ENCODE measurements at regions not wholly inside any gene's neighbourhood (a gene's known extent, or its start where the extent isn't known, plus 50 kb on each side); places are given as distances from the start of the nearest gene placed in this dataset.

DNA sequence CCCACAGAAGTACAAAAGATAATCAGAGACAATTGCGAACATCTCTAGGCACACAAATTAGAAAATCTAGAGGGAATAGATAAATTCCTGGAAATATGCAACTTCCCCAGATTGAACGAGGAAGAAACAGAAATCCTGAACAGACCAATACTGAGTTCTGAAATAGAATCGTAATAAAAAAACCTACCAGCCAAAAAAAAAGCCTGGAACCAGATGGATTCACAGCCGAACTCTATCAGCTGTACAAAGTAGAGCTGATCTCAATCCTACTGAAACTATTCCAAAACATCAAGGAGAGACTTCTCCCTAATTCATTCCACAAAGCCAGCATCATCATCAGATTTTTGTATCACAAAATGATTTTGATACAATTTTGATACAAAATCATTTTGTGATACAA lies 206.4 kb downstream of the REEP3 start:
- no peaks in the 10 kb centered on the region for H3K4me1 ChIP-seq (ENCODE audit: control insufficient read depth in 1 of 2, insufficient read depth in 2 of 2, low read length in 2 of 2)
- no peak overlapping the region for H3K27ac ChIP-seq (ENCODE audit: low read depth, low read length)
- H3K9me3 ChIP-seq (ENCODE audit: control insufficient read depth in 1 of 2, low read length in 2 of 2): no peaks in the 10 kb centered on the region
- no peak overlapping the region for H3K4me3 ChIP-seq (ENCODE audit: low read depth in 1 of 2, low read length in 2 of 2)
- no peak overlapping the region for H3K9ac ChIP-seq (ENCODE audit: low read depth in 1 of 2, low read length in 2 of 2)
- H3K27me3 ChIP-seq (ENCODE audit: control insufficient read depth in 1 of 2, insufficient read depth in 2 of 2, low read length in 2 of 2): no peaks in the 10 kb centered on the region
- H3K36me3 ChIP-seq (ENCODE audit: control insufficient read depth in 1 of 2, insufficient read depth in 2 of 2, low read length in 2 of 2): no peaks in the 10 kb centered on the region

DNA sequence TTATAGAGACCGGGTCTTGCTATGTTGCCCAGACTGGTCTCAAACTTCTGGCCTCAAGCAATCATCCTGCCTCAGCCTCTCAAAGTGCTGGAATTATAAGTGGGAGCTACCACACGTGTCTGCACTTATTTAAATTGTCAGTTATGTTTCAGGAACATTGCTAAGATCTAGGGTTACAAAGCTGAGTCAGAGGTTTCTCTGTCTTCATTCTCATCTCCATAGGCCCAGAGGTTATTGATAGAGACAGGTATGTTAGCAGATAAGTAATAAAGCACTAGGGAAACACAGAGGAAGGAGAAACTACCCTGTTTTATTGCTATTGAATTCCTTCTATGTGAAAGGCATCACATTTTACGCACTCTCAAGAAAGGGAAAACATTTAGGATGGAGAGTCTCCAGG lies 214.1 kb downstream of the REEP3 start:
- H3K27me3 ChIP-seq (ENCODE audit: control insufficient read depth in 1 of 2, insufficient read depth in 2 of 2, low read length in 2 of 2): no peaks in the 10 kb centered on the region
- H3K27ac ChIP-seq (ENCODE audit: low read depth, low read length): no peak overlapping the region
- no peak overlapping the region for H3K4me3 ChIP-seq (ENCODE audit: low read depth in 1 of 2, low read length in 2 of 2)
- no peaks in the 10 kb centered on the region for H3K9me3 ChIP-seq (ENCODE audit: control insufficient read depth in 1 of 2, low read length in 2 of 2)
- no peak overlapping the region for H3K9ac ChIP-seq (ENCODE audit: low read depth in 1 of 2, low read length in 2 of 2)
- no peaks in the 10 kb centered on the region for H3K4me1 ChIP-seq (ENCODE audit: control insufficient read depth in 1 of 2, insufficient read depth in 2 of 2, low read length in 2 of 2)
- H3K36me3 ChIP-seq (ENCODE audit: control insufficient read depth in 1 of 2, insufficient read depth in 2 of 2, low read length in 2 of 2): no peaks in the 10 kb centered on the region

GRCh38 chr10:63738410-63738809 lies 217.2 kb downstream of the REEP3 start:
- no peaks in the 10 kb centered on the region for H3K27me3 ChIP-seq (ENCODE audit: control insufficient read depth in 1 of 2, insufficient read depth in 2 of 2, low read length in 2 of 2)
- H3K36me3 ChIP-seq (ENCODE audit: control insufficient read depth in 1 of 2, insufficient read depth in 2 of 2, low read length in 2 of 2): no peaks in the 10 kb centered on the region
- no peaks in the 10 kb centered on the region for H3K4me1 ChIP-seq (ENCODE audit: control insufficient read depth in 1 of 2, insufficient read depth in 2 of 2, low read length in 2 of 2)
- H3K9me3 ChIP-seq (ENCODE audit: control insufficient read depth in 1 of 2, low read length in 2 of 2): no peaks in the 10 kb centered on the region
- no peak overlapping the region for H3K27ac ChIP-seq (ENCODE audit: low read depth, low read length)
- H3K9ac ChIP-seq (ENCODE audit: low read depth in 1 of 2, low read length in 2 of 2): no peak overlapping the region
- H3K4me3 ChIP-seq (ENCODE audit: low read depth in 1 of 2, low read length in 2 of 2): no peak overlapping the region

DNA sequence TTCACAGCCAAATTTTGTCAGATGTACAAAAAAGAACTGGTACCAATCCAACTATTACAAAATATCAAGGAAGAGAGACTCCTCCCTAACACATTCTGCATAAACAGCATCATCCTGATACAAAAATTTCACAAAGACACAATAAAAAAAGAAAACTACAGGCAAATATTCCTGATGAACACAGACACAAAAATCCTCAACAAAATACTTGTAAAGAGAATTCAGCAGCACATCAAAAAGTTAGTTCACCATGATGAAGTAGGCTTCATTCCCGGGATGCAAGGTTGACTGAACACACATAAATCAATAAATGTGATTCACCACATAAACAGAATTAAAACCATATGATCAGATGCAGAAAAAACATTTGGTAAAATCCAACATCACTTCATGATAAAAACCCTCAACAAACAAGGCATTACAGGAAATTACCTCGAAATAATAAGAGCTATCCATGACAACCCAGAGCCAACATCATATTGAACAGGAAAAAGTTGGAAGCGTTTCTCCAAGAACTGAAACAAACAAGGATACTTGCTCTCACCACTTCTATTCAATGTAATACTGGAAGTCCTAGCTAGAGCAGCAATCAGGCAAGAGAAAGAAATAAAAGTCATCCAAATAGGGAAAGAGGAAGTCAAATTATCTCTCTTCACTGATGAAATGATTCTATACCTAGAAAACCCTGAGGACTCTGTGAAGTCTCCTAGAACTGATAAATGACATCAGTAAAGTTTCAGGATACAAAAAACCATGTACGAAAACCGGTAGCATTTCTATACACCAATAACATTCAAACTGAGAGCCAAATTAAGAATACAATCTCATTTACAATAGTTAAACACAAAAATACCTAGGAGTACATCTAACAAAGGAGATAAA lies 223.1 kb downstream of the REEP3 start:
- Histone ChIP-seq H3K27me3 (ENCODE audit: control insufficient read depth in 1 of 2, insufficient read depth in 2 of 2, low read length in 2 of 2) (no peaks in the 10 kb centered on the region), H3K9ac (ENCODE audit: low read depth in 1 of 2, low read length in 2 of 2) (no peak overlapping the region), H3K4me3 (ENCODE audit: low read depth in 1 of 2, low read length in 2 of 2) (no peak overlapping the region), H3K4me1 (ENCODE audit: control insufficient read depth in 1 of 2, insufficient read depth in 2 of 2, low read length in 2 of 2) (no peaks in the 10 kb centered on the region), H3K27ac (ENCODE audit: low read depth, low read length) (no peak overlapping the region), H3K36me3 (ENCODE audit: control insufficient read depth in 1 of 2, insufficient read depth in 2 of 2, low read length in 2 of 2) (no peaks in the 10 kb centered on the region), H3K9me3 (ENCODE audit: control insufficient read depth in 1 of 2, low read length in 2 of 2) (no peaks in the 10 kb centered on the region)

DNA sequence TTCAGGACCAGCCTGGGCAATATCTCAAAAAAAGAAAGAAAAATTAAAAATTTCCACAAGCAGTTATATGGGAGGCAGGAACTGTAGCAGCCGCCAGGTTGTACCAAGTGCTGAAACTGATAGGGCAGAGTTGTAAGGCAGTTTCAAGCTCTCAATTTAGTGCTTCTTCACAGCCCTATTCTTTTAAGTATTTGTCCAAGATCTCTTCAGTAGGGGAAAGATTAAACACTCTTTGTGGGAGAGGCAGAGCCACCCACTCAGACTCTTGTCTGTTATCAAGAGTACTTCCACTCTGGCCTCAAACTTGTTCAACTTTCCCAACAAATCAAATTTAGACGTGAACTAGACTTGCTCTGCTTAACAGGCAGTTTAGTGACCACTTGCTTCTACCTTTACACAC lies 228.7 kb downstream of the REEP3 start:
- H3K9me3 ChIP-seq (ENCODE audit: control insufficient read depth in 1 of 2, low read length in 2 of 2): no peaks in the 10 kb centered on the region
- no peak overlapping the region for H3K27ac ChIP-seq (ENCODE audit: low read depth, low read length)
- H3K4me3 ChIP-seq (ENCODE audit: low read depth in 1 of 2, low read length in 2 of 2): no peak overlapping the region
- H3K36me3 ChIP-seq (ENCODE audit: control insufficient read depth in 1 of 2, insufficient read depth in 2 of 2, low read length in 2 of 2): no peaks in the 10 kb centered on the region
- H3K27me3 ChIP-seq (ENCODE audit: control insufficient read depth in 1 of 2, insufficient read depth in 2 of 2, low read length in 2 of 2): no peaks in the 10 kb centered on the region
- H3K9ac ChIP-seq (ENCODE audit: low read depth in 1 of 2, low read length in 2 of 2): no peak overlapping the region
- H3K4me1 ChIP-seq (ENCODE audit: control insufficient read depth in 1 of 2, insufficient read depth in 2 of 2, low read length in 2 of 2): no peaks in the 10 kb centered on the region

DNA sequence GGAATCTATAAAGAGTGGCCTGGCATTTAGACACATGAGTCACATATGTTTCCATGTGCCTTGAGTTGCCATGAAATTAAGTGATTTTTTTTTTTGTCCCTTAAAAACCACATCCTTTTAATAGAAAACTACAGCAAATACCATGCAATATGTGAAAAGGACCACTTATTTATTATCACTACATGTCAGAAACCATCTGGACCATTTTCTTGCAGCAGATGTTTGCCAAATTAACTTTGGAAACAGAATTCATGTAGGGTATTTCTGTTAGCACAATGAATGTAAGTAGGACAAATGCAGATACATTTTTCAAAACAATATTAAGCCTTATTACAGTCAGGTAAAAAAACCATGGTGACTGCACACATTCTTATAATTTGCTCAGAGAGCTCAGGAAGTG lies 230.6 kb downstream of the REEP3 start:
- Histone ChIP-seq H3K9me3 (ENCODE audit: control insufficient read depth in 1 of 2, low read length in 2 of 2) (no peaks in the 10 kb centered on the region), H3K9ac (ENCODE audit: low read depth in 1 of 2, low read length in 2 of 2) (no peak overlapping the region), H3K36me3 (ENCODE audit: control insufficient read depth in 1 of 2, insufficient read depth in 2 of 2, low read length in 2 of 2) (no peaks in the 10 kb centered on the region), H3K27ac (ENCODE audit: low read depth, low read length) (no peak overlapping the region), H3K4me3 (ENCODE audit: low read depth in 1 of 2, low read length in 2 of 2) (no peak overlapping the region), H3K27me3 (ENCODE audit: control insufficient read depth in 1 of 2, insufficient read depth in 2 of 2, low read length in 2 of 2) (no peaks in the 10 kb centered on the region), H3K4me1 (ENCODE audit: control insufficient read depth in 1 of 2, insufficient read depth in 2 of 2, low read length in 2 of 2) (no peaks in the 10 kb centered on the region)

DNA sequence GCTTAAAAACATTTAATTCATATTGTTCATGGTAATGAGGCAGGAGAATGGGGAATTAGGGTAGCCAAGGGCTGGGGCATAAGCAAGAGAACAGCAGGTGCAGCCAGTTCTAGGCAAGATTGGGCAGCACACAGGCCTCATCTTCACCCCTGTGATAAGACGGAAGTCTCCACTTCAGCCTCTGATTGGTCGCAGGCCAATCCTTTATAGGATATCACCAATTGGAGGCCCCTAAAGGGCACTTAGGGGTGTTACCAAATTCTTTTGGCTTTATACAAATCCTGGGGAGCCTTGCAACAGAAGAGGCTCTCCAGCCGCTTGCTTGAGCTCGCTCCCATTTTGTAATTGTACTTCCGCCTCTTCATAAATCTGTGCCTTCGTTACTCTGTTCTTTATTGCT lies 231.1 kb downstream of the REEP3 start:
- H3K36me3 ChIP-seq (ENCODE audit: control insufficient read depth in 1 of 2, insufficient read depth in 2 of 2, low read length in 2 of 2): no peaks in the 10 kb centered on the region
- H3K9me3 ChIP-seq (ENCODE audit: control insufficient read depth in 1 of 2, low read length in 2 of 2): no peaks in the 10 kb centered on the region
- H3K4me3 ChIP-seq (ENCODE audit: low read depth in 1 of 2, low read length in 2 of 2): no peak overlapping the region
- no peak overlapping the region for H3K9ac ChIP-seq (ENCODE audit: low read depth in 1 of 2, low read length in 2 of 2)
- no peaks in the 10 kb centered on the region for H3K27me3 ChIP-seq (ENCODE audit: control insufficient read depth in 1 of 2, insufficient read depth in 2 of 2, low read length in 2 of 2)
- H3K4me1 ChIP-seq (ENCODE audit: control insufficient read depth in 1 of 2, insufficient read depth in 2 of 2, low read length in 2 of 2): no peaks in the 10 kb centered on the region
- H3K27ac ChIP-seq (ENCODE audit: low read depth, low read length): no peak overlapping the region

DNA sequence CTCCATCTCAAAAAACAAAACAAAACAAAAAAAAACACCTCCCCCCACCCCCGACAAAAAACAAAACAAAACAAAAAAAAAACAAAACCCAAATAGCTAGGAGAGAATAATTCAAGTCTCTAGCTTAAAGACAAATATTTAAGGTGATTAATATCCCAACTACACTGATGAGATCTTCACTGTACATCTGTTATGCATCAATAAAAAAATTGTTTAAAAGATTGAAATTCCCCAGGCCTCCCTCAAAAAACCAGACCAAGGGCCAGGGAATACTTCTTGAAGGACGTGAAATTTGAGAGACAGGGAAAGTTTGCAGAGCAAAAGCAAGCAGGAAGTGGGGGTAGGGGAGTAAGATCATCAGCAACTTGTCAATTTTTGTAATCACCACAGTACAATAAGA lies 232.6 kb downstream of the REEP3 start:
- no peaks in the 10 kb centered on the region for H3K9me3 ChIP-seq (ENCODE audit: control insufficient read depth in 1 of 2, low read length in 2 of 2)
- H3K27ac ChIP-seq (ENCODE audit: low read depth, low read length): no peak overlapping the region
- no peaks in the 10 kb centered on the region for H3K27me3 ChIP-seq (ENCODE audit: control insufficient read depth in 1 of 2, insufficient read depth in 2 of 2, low read length in 2 of 2)
- no peaks in the 10 kb centered on the region for H3K4me1 ChIP-seq (ENCODE audit: control insufficient read depth in 1 of 2, insufficient read depth in 2 of 2, low read length in 2 of 2)
- no peak overlapping the region for H3K9ac ChIP-seq (ENCODE audit: low read depth in 1 of 2, low read length in 2 of 2)
- H3K4me3 ChIP-seq (ENCODE audit: low read depth in 1 of 2, low read length in 2 of 2): no peak overlapping the region
- no peaks in the 10 kb centered on the region for H3K36me3 ChIP-seq (ENCODE audit: control insufficient read depth in 1 of 2, insufficient read depth in 2 of 2, low read length in 2 of 2)

DNA sequence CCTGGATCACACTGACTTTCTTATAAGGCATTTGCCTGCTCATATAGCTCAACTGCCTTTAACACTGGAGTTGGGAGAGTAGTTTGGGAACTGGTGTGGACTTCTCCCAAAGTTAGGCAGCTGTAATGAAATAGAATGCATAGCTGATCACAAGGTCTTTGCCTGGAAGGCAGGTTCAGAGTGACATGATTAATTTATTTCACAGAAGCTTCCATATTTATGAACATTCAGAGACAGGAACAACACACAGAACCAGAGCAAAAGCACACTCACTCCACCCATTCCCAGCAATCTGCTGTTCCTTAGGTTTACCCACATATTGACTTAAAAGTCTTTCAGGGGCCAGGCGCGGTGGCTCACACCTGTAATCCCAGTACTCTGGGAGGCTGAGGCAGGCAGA lies 234.2 kb downstream of the REEP3 start:
- H3K27me3 ChIP-seq (ENCODE audit: control insufficient read depth in 1 of 2, insufficient read depth in 2 of 2, low read length in 2 of 2): no peaks in the 10 kb centered on the region
- H3K4me3 ChIP-seq (ENCODE audit: low read depth in 1 of 2, low read length in 2 of 2): no peak overlapping the region
- no peak overlapping the region for H3K27ac ChIP-seq (ENCODE audit: low read depth, low read length)
- no peaks in the 10 kb centered on the region for H3K4me1 ChIP-seq (ENCODE audit: control insufficient read depth in 1 of 2, insufficient read depth in 2 of 2, low read length in 2 of 2)
- no peak overlapping the region for H3K9ac ChIP-seq (ENCODE audit: low read depth in 1 of 2, low read length in 2 of 2)
- H3K9me3 ChIP-seq (ENCODE audit: control insufficient read depth in 1 of 2, low read length in 2 of 2): no peaks in the 10 kb centered on the region
- no peaks in the 10 kb centered on the region for H3K36me3 ChIP-seq (ENCODE audit: control insufficient read depth in 1 of 2, insufficient read depth in 2 of 2, low read length in 2 of 2)

DNA sequence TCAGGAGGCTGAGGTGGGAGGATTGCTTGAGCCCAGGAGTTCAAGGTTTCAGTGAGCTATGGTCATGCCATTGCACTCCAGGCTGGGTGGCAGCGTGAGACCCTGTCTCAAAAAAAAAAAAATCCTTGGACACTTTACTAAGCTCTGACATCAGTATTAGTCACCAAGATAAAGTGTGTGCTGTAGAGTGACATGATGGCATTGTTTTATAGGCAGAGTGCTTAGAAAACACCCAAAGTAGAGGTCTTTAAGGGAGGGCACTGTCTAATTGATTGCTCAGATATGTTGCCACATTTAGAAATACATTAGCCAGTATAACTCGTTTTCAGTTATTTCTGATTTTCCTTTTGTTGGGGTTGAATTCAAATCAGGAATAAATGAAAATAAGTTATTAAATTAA lies 235.9 kb downstream of the REEP3 start:
- H3K4me3 ChIP-seq (ENCODE audit: low read depth in 1 of 2, low read length in 2 of 2): no peak overlapping the region
- no peaks in the 10 kb centered on the region for H3K4me1 ChIP-seq (ENCODE audit: control insufficient read depth in 1 of 2, insufficient read depth in 2 of 2, low read length in 2 of 2)
- H3K9me3 ChIP-seq (ENCODE audit: control insufficient read depth in 1 of 2, low read length in 2 of 2): no peaks in the 10 kb centered on the region
- no peaks in the 10 kb centered on the region for H3K27me3 ChIP-seq (ENCODE audit: control insufficient read depth in 1 of 2, insufficient read depth in 2 of 2, low read length in 2 of 2)
- no peak overlapping the region for H3K9ac ChIP-seq (ENCODE audit: low read depth in 1 of 2, low read length in 2 of 2)
- no peaks in the 10 kb centered on the region for H3K36me3 ChIP-seq (ENCODE audit: control insufficient read depth in 1 of 2, insufficient read depth in 2 of 2, low read length in 2 of 2)
- no peak overlapping the region for H3K27ac ChIP-seq (ENCODE audit: low read depth, low read length)
